Spleen (tissue), 11 donors: ENCODE measurements at regions not wholly inside any gene's neighbourhood (a gene's known extent, or its start where the extent isn't known, plus 50 kb on each side); places are given as distances from the start of the nearest gene placed in this dataset.

Source experiments
- DNase-seq: peaks from one replicate; pipeline ENCODE4 v3.0.0-alpha.2; 2020
- H3K27ac ChIP-seq, 8 donors: fragments of 200-600 bp; sonication (generic) in 7 of 8; 1 replicate in 4 of 8; 2 replicates in 4 of 8; pipeline versions ENCODE4 v1.5.0 to v1.8.0; 2016 to 2021; ENCODE audit warnings: inconsistent platforms in 4 of 8, mild to moderate bottlenecking in 4 of 8, moderate library complexity in 1 of 8
- H3K27me3 ChIP-seq, 7 donors: fragments of 200-600 bp; sonication (generic) in 6 of 7; replicated peaks in 1 of 7; 1 replicate in 4 of 7; 2 replicates in 3 of 7; pipeline versions ENCODE4 v1.5.0 to v1.8.0; 2016 to 2021; ENCODE audit warnings: inconsistent platforms in 3 of 7, mild to moderate bottlenecking in 1 of 7
- H3K36me3 ChIP-seq, 6 donors: fragments of 200-600 bp; sonication (generic) in 5 of 6; 1 replicate in 4 of 6; 2 replicates in 2 of 6; pipeline versions ENCODE4 v1.5.0 to v1.8.0; 2016 to 2021; ENCODE audit warnings: inconsistent platforms in 2 of 6
- H3K4me1 ChIP-seq, 6 donors: fragments of 200-600 bp; sonication (generic) in 5 of 6; 1 replicate in 3 of 6; 2 replicates in 3 of 6; pipeline versions ENCODE4 v1.5.0 to v1.8.0; 2016 to 2021; ENCODE audit warnings: inconsistent platforms in 3 of 6
- H3K4me3 ChIP-seq, 8 donors: fragments of 200-600 bp; sonication (generic) in 7 of 8; 1 replicate in 4 of 8; 2 replicates in 4 of 8; pipeline versions ENCODE4 v1.5.0 to v1.8.0; 2016 to 2021; ENCODE audit warnings: inconsistent platforms in 4 of 8, mild to moderate bottlenecking in 4 of 8, moderate library complexity in 2 of 8
- H3K9me3 ChIP-seq, 8 donors: fragments of 200-600 bp; sonication (generic) in 7 of 8; 1 replicate in 4 of 8; 2 replicates in 4 of 8; pipeline versions ENCODE4 v1.5.0 to v1.8.0; 2016 to 2021; ENCODE audit warnings: inconsistent platforms in 4 of 8
- POLR2A ChIP-seq, 3 donors: fragments of 450-650 bp; IDR thresholded peaks; one replicate each; pipeline ENCODE4 v1.5.1; 2017; ENCODE audit warnings: antibody characterized with exemption in 3 of 3, mild to moderate bottlenecking in 1 of 3
- POLR2AphosphoS5 ChIP-seq, 3 donors: sonication (generic); formaldehyde crosslinking; IDR thresholded peaks; one replicate each; pipeline ENCODE4 v1.5.1; 2017; ENCODE audit warnings: antibody characterized with exemption in 3 of 3
- WGBS, 5 donors: extraction: QIAGEN DNeasy Blood & Tissue Kit in 3 of 5; methylation state at CpG; one replicate each; pipeline versions ENCODE4 v1.1.5 to v1.1.7; 2013 to 2018; 5-methylcytosine and 5-hydroxymethylcytosine counted together
- intact Hi-C: fragments of 100-400 bp; cut with DNase I; formaldehyde crosslinking; loops from one replicate; pipeline ENCODE4 v1.15.0; 2023; ENCODE audit warnings: low total_unique reads
- TF ChIP-seq, protein P1 (sequence below), 11 experiments: fragments of 200-600 bp in 7 of 11; fragments of 450-650 bp in 4 of 11; sonication (generic) in 4 of 11; IDR thresholded peaks in 8 of 11; conservative IDR thresholded peaks in 3 of 11; 1 replicate in 7 of 11; 2 replicates in 4 of 11; pipeline versions ENCODE4 v1.4.0 to v1.8.0; 2016 to 2021; ENCODE audit warnings: antibody characterized with exemption in 11 of 11, inconsistent platforms in 4 of 11, mild to moderate bottlenecking in 1 of 11
- donor health status: healthy with polysubstance abuse.
- donor health status: DM: no; HTN: no; CAD: no; lungs with moderate emphysema.
- donor health status: DM: no; HTN: no; CAD: no.
- donor health status: Bipolar disorder and iron deficiency.
- donor health status: healthy.
- donor health status: DM: no; HTN: no; CAD: no.
- donor health status: DM: yes; HTN: yes; CAD: no.

- H3K27ac ChIP-seq: no peak overlapping the region
- intact Hi-C loops: no loop called here
- H3K4me3 ChIP-seq: no peak overlapping the region
- no peaks in the 10 kb centered on the region for H3K36me3 ChIP-seq
- H3K4me1 ChIP-seq: no peaks in the 10 kb centered on the region
- TF ChIP-seq POLR2AphosphoS5 (IDR thresholded peaks at IDR 0.05) (no peak), POLR2A (IDR thresholded peaks at IDR 0.05) (no peak)
- TF ChIP-seq, protein P1, sequence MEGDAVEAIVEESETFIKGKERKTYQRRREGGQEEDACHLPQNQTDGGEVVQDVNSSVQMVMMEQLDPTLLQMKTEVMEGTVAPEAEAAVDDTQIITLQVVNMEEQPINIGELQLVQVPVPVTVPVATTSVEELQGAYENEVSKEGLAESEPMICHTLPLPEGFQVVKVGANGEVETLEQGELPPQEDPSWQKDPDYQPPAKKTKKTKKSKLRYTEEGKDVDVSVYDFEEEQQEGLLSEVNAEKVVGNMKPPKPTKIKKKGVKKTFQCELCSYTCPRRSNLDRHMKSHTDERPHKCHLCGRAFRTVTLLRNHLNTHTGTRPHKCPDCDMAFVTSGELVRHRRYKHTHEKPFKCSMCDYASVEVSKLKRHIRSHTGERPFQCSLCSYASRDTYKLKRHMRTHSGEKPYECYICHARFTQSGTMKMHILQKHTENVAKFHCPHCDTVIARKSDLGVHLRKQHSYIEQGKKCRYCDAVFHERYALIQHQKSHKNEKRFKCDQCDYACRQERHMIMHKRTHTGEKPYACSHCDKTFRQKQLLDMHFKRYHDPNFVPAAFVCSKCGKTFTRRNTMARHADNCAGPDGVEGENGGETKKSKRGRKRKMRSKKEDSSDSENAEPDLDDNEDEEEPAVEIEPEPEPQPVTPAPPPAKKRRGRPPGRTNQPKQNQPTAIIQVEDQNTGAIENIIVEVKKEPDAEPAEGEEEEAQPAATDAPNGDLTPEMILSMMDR (IDR thresholded peaks at IDR 0.05 in 8 of 11, conservative IDR thresholded peaks at IDR 0.05 in 3 of 11): no peak
- WGBS, 5 donors: 74 to 90% (median 82%) methylated on average over 10 of the region's 10 CpGs
- H3K27me3 ChIP-seq: peaks cover 0 to 60% (median 1%) of the 10 kb centered on the region in 7 donors
- peaks cover 0 to 1% (median 0%) of the 10 kb centered on the region in 8 donors for H3K9me3 ChIP-seq
- DNase-seq: no peak
Measured at GRCh38 chr12:113663396-113663795, 191.7 kb upstream of the LHX5 start.

GRCh38 chr12:113660936-113661335 lies 189.3 kb upstream of the LHX5 start:
- WGBS, 5 donors: 40 to 67% (median 61%) methylated on average over 2 of the region's 2 CpGs

DNA sequence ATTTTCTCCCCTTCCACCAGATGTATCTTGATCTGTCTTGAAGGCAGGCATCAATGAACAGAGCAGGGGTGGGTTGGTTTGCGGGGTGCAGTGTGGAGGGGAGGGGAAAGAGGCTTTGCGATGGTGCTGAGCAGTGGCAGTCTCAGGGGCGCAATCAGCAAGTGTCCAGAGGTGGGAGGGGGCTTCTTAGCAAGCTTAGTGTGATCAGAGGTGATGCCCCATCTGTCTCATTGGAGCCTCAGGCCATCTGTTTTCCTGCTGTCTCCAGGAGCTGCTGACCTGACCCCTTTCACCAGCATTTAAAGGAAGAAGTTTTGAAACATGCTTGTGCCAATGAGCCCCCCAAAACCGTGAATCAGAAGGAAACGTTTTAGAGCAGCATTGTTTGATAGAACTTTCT lies 187.7 kb upstream of the LHX5 start:
- Histone ChIP-seq H3K4me1 (no peaks in the 10 kb centered on the region), H3K27ac (no peak overlapping the region), H3K27me3 (peaks cover 0 to 38% (median 0%) of the 10 kb centered on the region in 7 donors), H3K36me3 (no peaks in the 10 kb centered on the region), H3K9me3 (peaks cover 0 to 35% (median 18%) of the 10 kb centered on the region in 8 donors), H3K4me3 (no peak overlapping the region)
- intact Hi-C loops: no loop called here
- no peak for DNase-seq
- TF ChIP-seq POLR2AphosphoS5 (IDR thresholded peaks at IDR 0.05): no peak
- TF ChIP-seq, protein P1 (IDR thresholded peaks at IDR 0.05 in 8 of 11, conservative IDR thresholded peaks at IDR 0.05 in 3 of 11): no peak
- TF ChIP-seq POLR2A (IDR thresholded peaks at IDR 0.05): no peak
- 54 to 77% (median 58%) methylated on average over 5 of the region's 5 CpGs for WGBS, 5 donors

More at GRCh38 chr12:113660936-113661335, 189.3 kb upstream of the LHX5 start:
- H3K4me1 ChIP-seq: no peaks in the 10 kb centered on the region
- TF ChIP-seq POLR2AphosphoS5 (IDR thresholded peaks at IDR 0.05) (no peak), POLR2A (IDR thresholded peaks at IDR 0.05) (no peak)
- TF ChIP-seq, protein P1 (IDR thresholded peaks at IDR 0.05 in 8 of 11, conservative IDR thresholded peaks at IDR 0.05 in 3 of 11): no peak
- H3K27ac ChIP-seq: no peak overlapping the region
- no peaks in the 10 kb centered on the region for H3K36me3 ChIP-seq
- intact Hi-C loops: no loop called here
- peaks cover 0 to 36% (median 0%) of the 10 kb centered on the region in 7 donors for H3K27me3 ChIP-seq
- peaks cover 0 to 20% (median 4%) of the 10 kb centered on the region in 8 donors for H3K9me3 ChIP-seq
- no peak for DNase-seq
- H3K4me3 ChIP-seq: no peak overlapping the region

DNA sequence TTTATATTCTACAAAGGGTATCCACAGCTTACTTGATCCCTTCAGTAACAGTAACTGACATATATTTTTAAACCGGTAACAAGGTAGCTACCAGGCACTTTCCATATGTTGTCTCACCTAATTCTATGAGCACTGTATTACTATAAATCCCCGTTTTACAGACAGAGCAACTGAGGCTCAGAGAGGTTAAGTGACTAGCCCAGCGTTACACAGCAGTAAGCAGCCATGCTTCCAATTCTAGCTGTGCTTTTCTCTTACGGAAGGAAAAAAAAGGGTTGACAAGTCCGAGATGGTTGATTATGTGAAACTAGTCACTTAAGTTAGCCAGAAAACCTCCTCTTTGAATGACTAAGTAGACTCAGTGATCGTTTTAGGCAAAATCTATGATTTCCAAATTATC lies 187.3 kb upstream of the LHX5 start:
- TF ChIP-seq, protein P1 (IDR thresholded peaks at IDR 0.05 in 8 of 11, conservative IDR thresholded peaks at IDR 0.05 in 3 of 11): no peak
- no peak for TF ChIP-seq POLR2AphosphoS5 (IDR thresholded peaks at IDR 0.05)
- TF ChIP-seq POLR2A (IDR thresholded peaks at IDR 0.05): no peak
- no peak for DNase-seq
- no peak overlapping the region for H3K27ac ChIP-seq
- no peaks in the 10 kb centered on the region for H3K4me1 ChIP-seq
- intact Hi-C loops: no loop called here
- H3K27me3 ChIP-seq: peaks cover 0 to 38% (median 0%) of the 10 kb centered on the region in 7 donors
- no peaks in the 10 kb centered on the region for H3K36me3 ChIP-seq
- WGBS, 5 donors: 71 to 84% (median 75%) methylated on average over 6 of the region's 6 CpGs
- no peak overlapping the region for H3K4me3 ChIP-seq
- H3K9me3 ChIP-seq: peaks cover 0 to 39% (median 20%) of the 10 kb centered on the region in 8 donors
